ENCODE measurements at regions not wholly inside any gene's neighbourhood (a gene's known extent, or its start where the extent isn't known, plus 50 kb on each side); places are given as distances from the start of the nearest gene placed in this dataset.

- no peak overlapping the region for H4K8ac ChIP-seq (ENCODE audit: extremely low read depth, insufficient read depth, low read length)
- no peak for DNase-seq (ENCODE audit: low read depth in 1 of 2, low spot score in 2 of 2)
- H3K27me3 ChIP-seq (replicated peaks in 1 of 4; ENCODE audit: control insufficient read depth in 3 of 4, extremely low read depth in 1 of 4, insufficient read depth in 3 of 4, low read length in 3 of 4), result no peaks in the 10 kb centered on the region
- no peak overlapping the region for H3K9ac ChIP-seq (replicated peaks in 1 of 4; ENCODE audit: extremely low read depth in 1 of 4, low read depth in 3 of 4, low read length in 3 of 4)
- H2BK5ac ChIP-seq (ENCODE audit: low read depth, low read length), result no peak overlapping the region
- TF ChIP-seq SRF (IDR thresholded peaks at IDR 0.05; ENCODE audit: low read depth, low read length) (no peak), CEBPB (IDR thresholded peaks at IDR 0.05; ENCODE audit: low read depth, low read length) (no peak), RFX5 (IDR thresholded peaks at IDR 0.05; ENCODE audit: borderline replicate concordance, low read depth, low read length) (no peak), USF2 (IDR thresholded peaks at IDR 0.05; ENCODE audit: low read length) (no peak), HDAC2 (IDR thresholded peaks at IDR 0.05; ENCODE audit: borderline replicate concordance in 1 of 2, low read depth in 2 of 2, low read length in 2 of 2) (no peak)
- TF ChIP-seq, protein P1, sequence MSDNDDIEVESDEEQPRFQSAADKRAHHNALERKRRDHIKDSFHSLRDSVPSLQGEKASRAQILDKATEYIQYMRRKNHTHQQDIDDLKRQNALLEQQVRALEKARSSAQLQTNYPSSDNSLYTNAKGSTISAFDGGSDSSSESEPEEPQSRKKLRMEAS (IDR thresholded peaks at IDR 0.05), result no peak
- ChIA-PET CTCF (ENCODE audit: partially characterized antibody) (no interaction called here), POLR2A (ENCODE audit: partially characterized antibody) (no interaction called here)
- H3K23ac ChIP-seq (ENCODE audit: insufficient read length), result no peak overlapping the region
- no peak overlapping the region for H4K5ac ChIP-seq (ENCODE audit: insufficient read length, low read depth, low read length)
- no peak overlapping the region for H3K4me3 ChIP-seq (ENCODE audit: extremely low read depth in 1 of 4, insufficient read depth in 2 of 4, low read depth in 3 of 4, low read length in 4 of 4)
- H3K9me3 ChIP-seq (ENCODE audit: insufficient read depth in 2 of 2, low read depth in 1 of 2, low read length in 1 of 2), result 0 out of 4 replicates have a peak, but pooled peaks cover 0 to 2% of the 10 kb centered on the region in 2 experiments
- no peak overlapping the region for H2BK120ac ChIP-seq (replicated peaks; ENCODE audit: low read depth, low read length)
- WGBS, 2 experiments (ENCODE audit: extremely low coverage in 1 of 2, insufficient coverage in 1 of 2, insufficient read length in 1 of 2, insufficient replicate concordance in 2 of 2, low coverage in 1 of 2, low lambda C conversion rate in 2 of 2, missing lambda C conversion rate in 1 of 2), result 97% methylated on average over 3 of the region's 3 CpGs; no CpG with 5 or more reads in 1 of the 2 experiments
- no peaks in the 10 kb centered on the region for H3K79me2 ChIP-seq (ENCODE audit: control insufficient read depth in 1 of 2, insufficient read depth in 2 of 2, low read length in 2 of 2)
- no peak overlapping the region for H2BK12ac ChIP-seq (ENCODE audit: low read depth, low read length)
- H3K18ac ChIP-seq (ENCODE audit: extremely low read depth, low read length), result no peak overlapping the region
- H3K14ac ChIP-seq (ENCODE audit: insufficient read length), result no peak overlapping the region
- H3K4me2 ChIP-seq (ENCODE audit: insufficient read depth in 1 of 2, low read depth in 2 of 2, low read length in 2 of 2), result no peak overlapping the region
- H3K4ac ChIP-seq (replicated peaks; ENCODE audit: insufficient read length, low read depth, low read length), result no peak overlapping the region
- no peaks in the 10 kb centered on the region for H3K4me1 ChIP-seq (replicated peaks in 1 of 4; ENCODE audit: control insufficient read depth in 3 of 4, insufficient read depth in 4 of 4, low read length in 3 of 4)
- H2BK15ac ChIP-seq (ENCODE audit: low read length), result no peak overlapping the region
- H2AK5ac ChIP-seq (ENCODE audit: low read depth, low read length), result no peak overlapping the region
- H3K36me3 ChIP-seq (ENCODE audit: control insufficient read depth in 2 of 4, insufficient read depth in 4 of 4, low read length in 3 of 4), result no peaks in the 10 kb centered on the region
- no peaks in the 10 kb centered on the region for H4K20me1 ChIP-seq (replicated peaks in 1 of 2; ENCODE audit: control insufficient read depth in 1 of 2, insufficient read depth in 2 of 2, low read length in 2 of 2)
- H3K23me2 ChIP-seq (ENCODE audit: low read depth, low read length), result no peaks in the 10 kb centered on the region
- no peak overlapping the region for H3K56ac ChIP-seq (replicated peaks; ENCODE audit: insufficient read length, low read depth, low read length)
- no peak overlapping the region for H2BK20ac ChIP-seq (ENCODE audit: low read length)
- FAIRE-seq, result no peak
- H3K79me1 ChIP-seq (ENCODE audit: low read depth, low read length), result no peaks in the 10 kb centered on the region
- no peak overlapping the region for H3K27ac ChIP-seq (ENCODE audit: low read depth, low read length)
- no peak overlapping the region for H2AFZ ChIP-seq (ENCODE audit: low read length)
- no peak overlapping the region for H4K91ac ChIP-seq (replicated peaks; ENCODE audit: insufficient read length, low read length)
Observed at GRCh38 chr4:175421506-175421905, 390.6 kb downstream of the GPM6A start.

All from H1 (cell line).